GM12878 (cell line): ENCODE measurements at regions not wholly inside any gene's neighbourhood (a gene's known extent, or its start where the extent isn't known, plus 50 kb on each side); places are given as distances from the start of the nearest gene placed in this dataset.

Experiments
- ATAC-seq: fragments of 200-7000 bp; cut with Tn5 transposase; 3 replicates; pipeline ENCODE4 v1.9.1; 2020; ENCODE audit warnings: mild to moderate bottlenecking, moderate library complexity
- BruUV-seq: library from RNA; stranded (reverse); fragments of 400-500 nt; replicated peaks from 2 replicates; lab custom pipeline; 2021; lab: Mats Ljungman, UMichigan
- CTCF ChIA-PET: fragments of 300-600 bp; sonication (Branson Sonifier 250); formaldehyde crosslinking; extraction: SDS; loops from one replicate; lab custom pipeline; 2021; ENCODE audit warnings: inconsistent platforms; lab: Yijun Ruan, JAX
- POLR2A ChIA-PET: fragments of 350-600 bp; formaldehyde crosslinking; extraction: SDS; loops from one replicate; lab custom pipeline; 2021; ENCODE audit warnings: inconsistent platforms; lab: Charles Lee
- RAD21 ChIA-PET: fragments of 300-600 bp; sonication (Branson Sonifier 250); formaldehyde crosslinking; loops from one replicate; lab custom pipeline; 2023; ENCODE audit warnings: antibody characterized with exemption; ENCODE audit not compliant: unreplicated experiment; lab: Charles Lee
- SMC1A ChIA-PET: fragments of 300-600 bp; sonication (Branson Sonifier 250); formaldehyde crosslinking; loops from one replicate; lab custom pipeline; 2023; ENCODE audit not compliant: unreplicated experiment, uncharacterized antibody; lab: Charles Lee
- DNase-seq: peaks from one replicate; pipeline ENCODE4 v3.0.0-alpha.2; 2011; ENCODE audit warnings: low read depth, low spot score
- FAIRE-seq: peaks from 3 replicates; lab custom pipeline; 2011; peaks lifted over from hg19 to GRCh38; lab: Jason Lieb, UNC
- H2AFZ ChIP-seq: 2 replicates; pipeline ENCODE4 v1.6.0; 2011; ENCODE audit warnings: low read depth, low read length, control low read depth; ENCODE audit not compliant: control insufficient read depth
- H3K27ac ChIP-seq: 2 replicates; pipeline ENCODE4 v1.5.1; 2011; ENCODE audit warnings: control low read depth; ENCODE audit not compliant: control insufficient read depth, insufficient read depth
- H3K27me3 ChIP-seq, 2 experiments: replicated peaks in 1 of 2; 2 replicates each; pipeline versions ENCODE4 v1.6.0 to v1.6.1; 2011; ENCODE audit warnings: low read length in 1 of 2; ENCODE audit not compliant: control insufficient read depth in 2 of 2, insufficient read depth in 2 of 2
- H3K36me3 ChIP-seq, 2 experiments: 2 replicates each; pipeline ENCODE4 v1.5.1; 2011; ENCODE audit warnings: low read length in 1 of 2; ENCODE audit not compliant: control insufficient read depth in 2 of 2, insufficient read depth in 2 of 2
- H3K4me1 ChIP-seq: 2 replicates; pipeline ENCODE4 v1.6.1; 2011; ENCODE audit warnings: mild to moderate bottlenecking, low read length, moderate library complexity, mixed read lengths; ENCODE audit not compliant: control insufficient read depth, insufficient read depth
- H3K4me2 ChIP-seq: 2 replicates; pipeline ENCODE4 v1.6.0; 2011; ENCODE audit warnings: control low read depth; ENCODE audit not compliant: control insufficient read depth, insufficient read depth
- H3K4me3 ChIP-seq: fragments of 200-600 bp; sonication (generic); 2 replicates; pipeline ENCODE4 v1.5.1; 2016
- H3K79me2 ChIP-seq: 2 replicates; pipeline ENCODE4 v1.6.0; 2011; ENCODE audit warnings: low read length; ENCODE audit not compliant: control insufficient read depth, insufficient read depth
- H3K9ac ChIP-seq: 2 replicates; pipeline ENCODE4 v1.8.0; 2011; ENCODE audit warnings: low read length, control low read depth, mixed read lengths; ENCODE audit not compliant: control insufficient read depth, insufficient read depth
- H3K9me3 ChIP-seq: replicated peaks from 3 replicates; pipeline ENCODE4 v1.5.1; 2011; ENCODE audit warnings: mild to moderate bottlenecking, low read length; ENCODE audit not compliant: control insufficient read depth, insufficient read depth
- H4K20me1 ChIP-seq: 2 replicates; pipeline ENCODE4 v1.6.0; 2011; ENCODE audit not compliant: control insufficient read depth, insufficient read depth
- BHLHE40 ChIP-seq, 2 experiments: fragments of 450-650 bp in 1 of 2; IDR thresholded peaks; 2 replicates each; pipeline ENCODE4 v1.6.1; 2011 to 2017; ENCODE audit warnings: low read depth in 2 of 2, borderline replicate concordance in 1 of 2, improper control_type of control experiment in 1 of 2, low read length in 1 of 2, mild to moderate bottlenecking in 1 of 2
- CBFB ChIP-seq: IDR thresholded peaks from 2 replicates; pipeline ENCODE4 v1.6.1; 2016; ENCODE audit warnings: antibody characterized with exemption, low read depth
- HSF1 ChIP-seq: fragments of 150-350 bp; IDR thresholded peaks from 2 replicates; pipeline ENCODE4 v1.6.1; 2014; ENCODE audit warnings: mild to moderate bottlenecking, low read depth, low read length
- LARP7 ChIP-seq: fragments of 450-650 bp; IDR thresholded peaks from 2 replicates; pipeline ENCODE4 v1.6.1; 2017; ENCODE audit warnings: mild to moderate bottlenecking
- MEF2A ChIP-seq: IDR thresholded peaks from 2 replicates; pipeline ENCODE4 v1.6.1; 2011; ENCODE audit warnings: low read depth, mild to moderate bottlenecking, low read length, moderate library complexity; ENCODE audit not compliant: insufficient read depth
- MEF2B ChIP-seq: fragments of 450-650 bp; IDR thresholded peaks from 2 replicates; pipeline ENCODE4 v1.6.1; 2018; ENCODE audit warnings: mild to moderate bottlenecking, moderate library complexity; ENCODE audit not compliant: partially characterized antibody, poor library complexity, severe bottlenecking
- NR2F1 ChIP-seq: fragments of 450-650 bp; conservative IDR thresholded peaks from 2 replicates; pipeline ENCODE4 v1.6.1; 2017; ENCODE audit warnings: mild to moderate bottlenecking
- RAD21 ChIP-seq: IDR thresholded peaks from 2 replicates; pipeline ENCODE4 v1.6.1; 2011; ENCODE audit warnings: mild to moderate bottlenecking, low read depth, low read length, moderate library complexity; ENCODE audit not compliant: insufficient read depth
- RFX5 ChIP-seq: IDR thresholded peaks from 2 replicates; pipeline ENCODE4 v1.6.1; 2011; ENCODE audit warnings: low read depth, low read length, improper control_type of control experiment
- SMAD5 ChIP-seq: IDR thresholded peaks from 2 replicates; pipeline ENCODE4 v1.6.1; 2016; ENCODE audit warnings: antibody characterized with exemption, low read depth
- SMARCA5 ChIP-seq: fragments of 450-650 bp; IDR thresholded peaks from 2 replicates; pipeline ENCODE4 v1.6.1; 2017; ENCODE audit warnings: mild to moderate bottlenecking
- SMC3 ChIP-seq: IDR thresholded peaks from 2 replicates; pipeline ENCODE4 v1.6.1; 2011; ENCODE audit warnings: low read length, improper control_type of control experiment, borderline replicate concordance
- ZSCAN29 ChIP-seq: fragments of 450-650 bp; IDR thresholded peaks from 2 replicates; pipeline ENCODE4 v1.6.1; 2017; ENCODE audit warnings: mild to moderate bottlenecking, moderate library complexity
- WGBS: methylation state at CpG from one replicate; pipeline ENCODE4 v1.1.6; 2016; ENCODE audit warnings: low lambda C conversion rate; ENCODE audit not compliant: insufficient replicate concordance, insufficient coverage; ENCODE audit errors: missing lambda C conversion rate; 5-methylcytosine and 5-hydroxymethylcytosine counted together
- in situ Hi-C: fragments of 300-500 bp; cut with MboI; formaldehyde crosslinking; loops from 9 replicates; pipeline ENCODE4 v1.14.3; 2018; ENCODE audit warnings: mixed read lengths
- intact Hi-C: fragments of 100-400 bp; cut with micrococcal nuclease; formaldehyde crosslinking; loops from one replicate; pipeline ENCODE4 v1.14.2; 2022; ENCODE audit not compliant: unreplicated experiment
- TF ChIP-seq, protein P1 (sequence below): fragments of 450-650 bp; IDR thresholded peaks from 2 replicates; pipeline ENCODE4 v1.6.1; 2017; ENCODE audit warnings: borderline replicate concordance

DNA sequence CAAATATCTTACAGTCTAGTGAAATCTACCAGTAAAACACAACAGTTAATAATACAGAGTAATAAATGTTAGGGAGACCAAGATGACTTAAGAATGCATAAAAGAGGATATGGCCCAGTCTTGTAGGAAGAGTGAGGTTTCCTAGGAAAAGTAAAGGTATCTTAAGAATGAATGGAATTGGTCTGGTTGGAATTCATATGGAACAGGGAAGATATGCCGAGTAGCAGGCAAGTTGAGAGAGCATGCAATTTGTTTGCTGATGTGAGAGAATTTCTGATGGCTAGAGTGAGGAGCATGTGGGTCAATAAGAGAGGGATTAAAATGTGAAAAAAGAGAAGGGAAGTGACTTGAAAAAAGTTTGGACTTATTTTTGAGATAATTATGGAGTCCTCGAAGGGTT is 512.9 kb upstream of the ZEB2 start:
- no peak overlapping the region for H3K4me2 ChIP-seq
- POLR2A ChIA-PET = no interaction called here
- intact Hi-C loops = no loop called here
- SMC1A ChIA-PET = no interaction called here
- no peak for ATAC-seq
- H3K27ac ChIP-seq = no peak overlapping the region
- H3K79me2 ChIP-seq = no peaks in the 10 kb centered on the region
- H2AFZ ChIP-seq = no peak overlapping the region
- TF ChIP-seq MEF2B = no peak
- TF ChIP-seq SMC3 = no peak
- TF ChIP-seq, all 136 proteins: peak for 0
- no peaks in the 10 kb centered on the region for H3K9me3 ChIP-seq
- CTCF ChIA-PET = no interaction called here
- DNase-seq = no peak
- no peaks in the 10 kb centered on the region for H3K36me3 ChIP-seq
- no peak overlapping the region for H3K4me3 ChIP-seq
- no peaks in the 10 kb centered on the region; a peak in 2 of 4 replicates for H3K27me3 ChIP-seq
- WGBS = 12% methylated on average over 2 of the region's 2 CpGs
- no TSS peak for BruUV-seq
- H3K4me1 ChIP-seq = no peaks in the 10 kb centered on the region
- no peak for FAIRE-seq
- RAD21 ChIA-PET = no interaction called here
- in situ Hi-C loops = no loop called here
- H4K20me1 ChIP-seq = no peaks in the 10 kb centered on the region
- H3K9ac ChIP-seq = no peak overlapping the region

GRCh38 chr2:145029873-145030272 is 510.0 kb upstream of the ZEB2 start:
- DNase-seq (no peak), ATAC-seq (no peak), FAIRE-seq (no peak)
- BruUV-seq = no TSS peak
- Histone ChIP-seq H3K27ac (no peak overlapping the region), H4K20me1 (no peaks in the 10 kb centered on the region), H3K27me3 (no peaks in the 10 kb centered on the region; a peak in 1 of 4 replicates), H3K79me2 (no peaks in the 10 kb centered on the region), H3K4me3 (no peak overlapping the region), H3K36me3 (no peaks in the 10 kb centered on the region), H3K4me1 (no peaks in the 10 kb centered on the region), H2AFZ (no peak overlapping the region), H3K4me2 (no peak overlapping the region), H3K9me3 (no peaks in the 10 kb centered on the region), H3K9ac (no peak overlapping the region)
- CTCF ChIA-PET = no interaction called here
- POLR2A ChIA-PET = no interaction called here
- SMC1A ChIA-PET = no interaction called here
- in situ Hi-C loops (no loop called here), intact Hi-C loops (no loop called here)
- WGBS = 2% methylated on average over 3 of the region's 3 CpGs
- RAD21 ChIA-PET = no interaction called here
- TF ChIP-seq BHLHE40 (IDR thresholded peaks at IDR 0.05; ENCODE audit: borderline replicate concordance in 1 of 2, low read depth in 2 of 2, low read length in 1 of 2) (no peak), SMAD5 (no peak), ZSCAN29 (no peak), MEF2A (no peak), RAD21 (no peak), HSF1 (no peak), RFX5 (no peak), LARP7 (no peak), CBFB (no peak), NR2F1 (no peak), SMARCA5 (no peak)
- TF ChIP-seq, protein P1, sequence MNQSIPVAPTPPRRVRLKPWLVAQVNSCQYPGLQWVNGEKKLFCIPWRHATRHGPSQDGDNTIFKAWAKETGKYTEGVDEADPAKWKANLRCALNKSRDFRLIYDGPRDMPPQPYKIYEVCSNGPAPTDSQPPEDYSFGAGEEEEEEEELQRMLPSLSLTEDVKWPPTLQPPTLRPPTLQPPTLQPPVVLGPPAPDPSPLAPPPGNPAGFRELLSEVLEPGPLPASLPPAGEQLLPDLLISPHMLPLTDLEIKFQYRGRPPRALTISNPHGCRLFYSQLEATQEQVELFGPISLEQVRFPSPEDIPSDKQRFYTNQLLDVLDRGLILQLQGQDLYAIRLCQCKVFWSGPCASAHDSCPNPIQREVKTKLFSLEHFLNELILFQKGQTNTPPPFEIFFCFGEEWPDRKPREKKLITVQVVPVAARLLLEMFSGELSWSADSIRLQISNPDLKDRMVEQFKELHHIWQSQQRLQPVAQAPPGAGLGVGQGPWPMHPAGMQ = no peak
